WTC11 (cell line): ENCODE measurements at regions not wholly inside any gene's neighbourhood (a gene's known extent, or its start where the extent isn't known, plus 50 kb on each side); places are given as distances from the start of the nearest gene placed in this dataset.

ENCODE experiments used
- ATAC-seq: fragments of 200-7000 bp; cut with Tn5 transposase; 2 replicates; pipeline ENCODE4 v1.10.0; 2021; ENCODE audit warnings: mild to moderate bottlenecking, moderate library complexity
- CTCF ChIA-PET: fragments of 300-600 bp; sonication (Branson Sonifier 250); formaldehyde crosslinking; loops from one replicate; lab custom pipeline; 2021; ENCODE audit warnings: antibody characterized with exemption; lab: Charles Lee
- POLR2A ChIA-PET: fragments of 350-600 bp; sonication (Branson Sonifier 250); formaldehyde crosslinking; loops from one replicate; lab custom pipeline; 2021; ENCODE audit warnings: antibody characterized with exemption; lab: Charles Lee
- DNase-seq: peaks from one replicate; pipeline ENCODE4 v3.0.0; 2021; ENCODE audit warnings: low spot score
- H3K27ac Mint-ChIP-seq: 2 replicates; pipeline ENCODE4 v1.8.0; 2021; ENCODE audit warnings: mixed read lengths
- H3K27me3 Mint-ChIP-seq: 2 replicates; pipeline ENCODE4 v1.8.0; 2021; ENCODE audit warnings: low read depth, mild to moderate bottlenecking, moderate library complexity, mixed read lengths
- H3K36me3 Mint-ChIP-seq: 2 replicates; pipeline ENCODE4 v1.8.0; 2021; ENCODE audit warnings: mixed read lengths
- H3K4me1 Mint-ChIP-seq: 2 replicates; pipeline ENCODE4 v1.8.0; 2022; ENCODE audit warnings: mixed read lengths
- H3K4me3 Mint-ChIP-seq: 2 replicates; pipeline ENCODE4 v1.8.0; 2021; ENCODE audit warnings: mild to moderate bottlenecking, moderate library complexity, mixed read lengths
- H3K9me3 Mint-ChIP-seq: 2 replicates; pipeline ENCODE4 v1.8.0; 2021; ENCODE audit warnings: mixed read lengths
- CDX4 ChIP-seq: fragments of 250-450 bp; sonication (Bioruptor Pico); IDR thresholded peaks from 2 replicates; pipeline ENCODE4 v1.9.0; 2021; ENCODE audit warnings: moderate library complexity, mild to moderate bottlenecking, inconsistent platforms, borderline replicate concordance
- EMX1 ChIP-seq: fragments of 250-450 bp; sonication (Bioruptor Pico); IDR thresholded peaks from 2 replicates; pipeline ENCODE4 v1.8.0; 2021; ENCODE audit warnings: mild to moderate bottlenecking
- ESRRA ChIP-seq: sonication (generic); formaldehyde crosslinking; IDR thresholded peaks from 2 replicates; pipeline ENCODE4 v1.8.1; 2022; ENCODE audit warnings: mild to moderate bottlenecking, missing genetic modification reagents, borderline replicate concordance
- FOXJ3 ChIP-seq: sonication (generic); formaldehyde crosslinking; IDR thresholded peaks from 2 replicates; pipeline ENCODE4 v1.9.0; 2021; ENCODE audit warnings: missing genetic modification reagents, mild to moderate bottlenecking, borderline replicate concordance
- FOXP1 ChIP-seq: sonication (generic); formaldehyde crosslinking; IDR thresholded peaks from 2 replicates; pipeline ENCODE4 v1.8.0; 2022; ENCODE audit warnings: missing genetic modification reagents, mild to moderate bottlenecking, moderate library complexity, borderline replicate concordance
- JAZF1 ChIP-seq: fragments of 250-450 bp; sonication (Bioruptor Pico); IDR thresholded peaks from 2 replicates; pipeline ENCODE4 v1.9.0; 2021; ENCODE audit warnings: moderate library complexity, mild to moderate bottlenecking, inconsistent platforms
- NFE2L1 ChIP-seq: sonication (generic); formaldehyde crosslinking; IDR thresholded peaks from 2 replicates; pipeline ENCODE4 v1.8.1; 2023; ENCODE audit warnings: missing genetic modification reagents
- NR1H2 ChIP-seq: sonication (generic); formaldehyde crosslinking; IDR thresholded peaks from 2 replicates; pipeline ENCODE4 v1.9.0; 2021; ENCODE audit warnings: mild to moderate bottlenecking, moderate library complexity, missing genetic modification reagents
- SP1 ChIP-seq: sonication (generic); formaldehyde crosslinking; conservative IDR thresholded peaks from 2 replicates; pipeline ENCODE4 v1.8.1; 2022; ENCODE audit warnings: missing genetic modification reagents
- STAT6 ChIP-seq: sonication (generic); formaldehyde crosslinking; conservative IDR thresholded peaks from 2 replicates; pipeline ENCODE4 v1.8.1; 2023; ENCODE audit warnings: mild to moderate bottlenecking, low read depth, missing genetic modification reagents, moderate library complexity
- TEAD4 ChIP-seq: sonication (generic); formaldehyde crosslinking; IDR thresholded peaks from 2 replicates; pipeline ENCODE4 v1.8.0; 2022; ENCODE audit warnings: mild to moderate bottlenecking, missing genetic modification reagents
- ZNF219 ChIP-seq: sonication (generic); formaldehyde crosslinking; IDR thresholded peaks from 2 replicates; pipeline ENCODE4 v1.8.0; 2023; ENCODE audit warnings: missing genetic modification reagents, mild to moderate bottlenecking, borderline replicate concordance
- ZNF232 ChIP-seq: sonication (generic); formaldehyde crosslinking; IDR thresholded peaks from 2 replicates; pipeline ENCODE4 v1.8.0; 2022; ENCODE audit warnings: mild to moderate bottlenecking, missing genetic modification reagents
- ZNF416 ChIP-seq: fragments of 250-450 bp; sonication (Bioruptor Pico); IDR thresholded peaks from 2 replicates; pipeline ENCODE4 v1.9.0; 2021; ENCODE audit warnings: mild to moderate bottlenecking, inconsistent platforms
- ZNF423 ChIP-seq: fragments of 250-450 bp; sonication (Bioruptor Pico); IDR thresholded peaks from 2 replicates; pipeline ENCODE4 v2.1.2; 2022; ENCODE audit warnings: mild to moderate bottlenecking, moderate library complexity
- TF ChIP-seq, protein P1 (sequence below): fragments of 250-450 bp; sonication (Bioruptor Pico); IDR thresholded peaks from 2 replicates; pipeline ENCODE4 v1.8.0; 2021; ENCODE audit warnings: mild to moderate bottlenecking

GRCh38 chr9:134493461-134494272, 147.9 kb upstream of the COL5A1 start:
- H3K36me3 Mint-ChIP-seq, result no peaks in the 10 kb centered on the region
- CTCF ChIA-PET, result interaction anchor here (1.4 to 1.6 kb wide), 2 partner anchors 10 to 44 kb away, joined by 3 to 4 read pairs; no protein-coding TSS in a partner anchor
- no peak for ATAC-seq
- no peak for TF ChIP-seq CDX4
- H3K9me3 Mint-ChIP-seq, result no peaks in the 10 kb centered on the region
- no peak overlapping the region for H3K4me3 Mint-ChIP-seq
- no peak overlapping the region for H3K27ac Mint-ChIP-seq
- no peak for DNase-seq
- POLR2A ChIA-PET, result no interaction called here
- H3K27me3 Mint-ChIP-seq, result no peaks in the 10 kb centered on the region
- H3K4me1 Mint-ChIP-seq, result peaks cover 4% of the 10 kb centered on the region; the same call in 1 of the 2 replicates

DNA sequence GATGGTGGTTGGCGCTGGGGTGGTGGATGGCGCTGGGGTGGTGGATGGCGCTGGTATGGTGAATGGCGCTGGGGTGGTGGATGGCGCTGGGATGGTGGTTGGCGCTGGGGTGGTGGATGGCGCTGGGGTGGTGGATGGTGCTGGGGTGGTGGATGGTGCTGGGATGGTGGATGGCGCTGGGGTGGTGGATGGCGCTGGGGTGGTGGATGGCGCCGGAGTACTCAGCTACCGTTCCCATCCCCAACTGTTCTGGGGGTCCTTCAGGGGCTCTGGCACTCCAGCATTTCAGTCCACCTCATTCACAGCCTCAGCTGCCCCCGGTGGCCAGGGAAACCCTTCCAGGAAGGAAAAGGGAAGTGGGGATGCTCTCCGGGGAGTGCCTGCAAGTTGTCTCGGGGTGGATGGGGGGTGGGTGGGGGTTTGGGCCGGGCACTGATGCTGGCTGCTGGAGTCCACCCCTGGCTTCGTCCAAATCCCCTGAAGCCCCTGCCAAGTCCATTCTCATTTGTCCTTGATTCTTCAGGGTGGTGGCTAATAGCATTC, 147.3 kb upstream of the COL5A1 start:
- ChIA-PET CTCF (no interaction called here), POLR2A (no interaction called here)
- TF ChIP-seq NFE2L1 (CRISPR knock-in tag) (no peak), ZNF423 (no peak), NR1H2 (CRISPR knock-in tag) (no peak), SP1 (CRISPR knock-in tag) (no peak), FOXJ3 (CRISPR knock-in tag) (no peak), EMX1 (CRISPR knock-in tag) (no peak), TEAD4 (CRISPR knock-in tag) (no peak), ESRRA (no peak), STAT6 (CRISPR knock-in tag) (no peak), FOXP1 (CRISPR knock-in tag) (no peak), JAZF1 (no peak), CDX4 (no peak), ZNF232 (CRISPR knock-in tag) (no peak)
- TF ChIP-seq, protein P1, sequence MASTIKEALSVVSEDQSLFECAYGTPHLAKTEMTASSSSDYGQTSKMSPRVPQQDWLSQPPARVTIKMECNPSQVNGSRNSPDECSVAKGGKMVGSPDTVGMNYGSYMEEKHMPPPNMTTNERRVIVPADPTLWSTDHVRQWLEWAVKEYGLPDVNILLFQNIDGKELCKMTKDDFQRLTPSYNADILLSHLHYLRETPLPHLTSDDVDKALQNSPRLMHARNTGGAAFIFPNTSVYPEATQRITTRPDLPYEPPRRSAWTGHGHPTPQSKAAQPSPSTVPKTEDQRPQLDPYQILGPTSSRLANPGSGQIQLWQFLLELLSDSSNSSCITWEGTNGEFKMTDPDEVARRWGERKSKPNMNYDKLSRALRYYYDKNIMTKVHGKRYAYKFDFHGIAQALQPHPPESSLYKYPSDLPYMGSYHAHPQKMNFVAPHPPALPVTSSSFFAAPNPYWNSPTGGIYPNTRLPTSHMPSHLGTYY (CRISPR knock-in tag), result no peak
- no peaks in the 10 kb centered on the region for H3K36me3 Mint-ChIP-seq
- no peak overlapping the region for H3K4me3 Mint-ChIP-seq
- ATAC-seq (no peak), DNase-seq (no peak)
- H3K9me3 Mint-ChIP-seq, result no peaks in the 10 kb centered on the region
- H3K27me3 Mint-ChIP-seq, result no peaks in the 10 kb centered on the region
- H3K4me1 Mint-ChIP-seq, result peaks cover 4% of the 10 kb centered on the region; the same call in 1 of the 2 replicates
- H3K27ac Mint-ChIP-seq, result no peak overlapping the region

GRCh38 chr9:134494905-134495304, 146.7 kb upstream of the COL5A1 start:
- ChIA-PET POLR2A (no interaction called here), CTCF (no interaction called here)
- TF ChIP-seq ZNF416 (CRISPR knock-in tag) (no peak), ZNF219 (CRISPR knock-in tag) (no peak), FOXJ3 (CRISPR knock-in tag) (no peak)
- Mint-ChIP-seq H3K9me3 (no peaks in the 10 kb centered on the region), H3K27ac (no peak overlapping the region), H3K4me1 (peaks cover 4% of the 10 kb centered on the region; the same call in 1 of the 2 replicates), H3K27me3 (no peaks in the 10 kb centered on the region), H3K4me3 (no peak overlapping the region), H3K36me3 (no peaks in the 10 kb centered on the region)
- DNase-seq, result no peak
- no peak for ATAC-seq
